ENCODE measurements at regions not wholly inside any gene's neighbourhood (a gene's known extent, or its start where the extent isn't known, plus 50 kb on each side); places are given as distances from the start of the nearest gene placed in this dataset.

- TF ChIP-seq JUND (IDR thresholded peaks at IDR 0.05; ENCODE audit: low read length) = no peak
Measured at GRCh38 chr9:134264169-134264568, 62.1 kb upstream of the RXRA start (continued).
